GM23338 (cell line): ENCODE measurements at regions not wholly inside any gene's neighbourhood (a gene's known extent, or its start where the extent isn't known, plus 50 kb on each side); places are given as distances from the start of the nearest gene placed in this dataset.

Experiments
- CREB1 ChIP-seq: fragments of 250-450 bp; sonication (Bioruptor Pico); IDR thresholded peaks from 2 replicates; pipeline ENCODE4 v1.5.0; 2020; ENCODE audit warnings: low read depth, mild to moderate bottlenecking, moderate library complexity
- EZH2 ChIP-seq: fragments of 200-600 bp; sonication (generic); IDR thresholded peaks from one replicate; pipeline ENCODE4 v1.8.0; 2017; ENCODE audit warnings: antibody characterized with exemption, mild to moderate bottlenecking, low read depth; ENCODE audit not compliant: unreplicated experiment
- JUNB ChIP-seq: IDR thresholded peaks from one replicate; pipeline ENCODE4 v1.6.1; 2016; ENCODE audit warnings: antibody characterized with exemption; ENCODE audit not compliant: unreplicated experiment
- POLR2AphosphoS5 ChIP-seq: IDR thresholded peaks from 2 replicates; pipeline ENCODE4 v1.6.1; 2016; ENCODE audit warnings: antibody characterized with exemption, low read depth
- TF ChIP-seq, protein P1 (sequence below), 2 experiments: fragments of 200-600 bp in 1 of 2; sonication (generic) in 1 of 2; conservative IDR thresholded peaks; 2 replicates each; pipeline versions ENCODE4 v1.5.1 to v1.6.1; 2016 to 2017; ENCODE audit warnings: antibody characterized with exemption in 2 of 2, low read depth in 2 of 2, mild to moderate bottlenecking in 2 of 2, moderate library complexity in 1 of 2
- TF ChIP-seq, protein P2 (sequence below): IDR thresholded peaks from one replicate; pipeline ENCODE4 v1.6.1; 2018; ENCODE audit warnings: antibody characterized with exemption; ENCODE audit not compliant: unreplicated experiment

DNA sequence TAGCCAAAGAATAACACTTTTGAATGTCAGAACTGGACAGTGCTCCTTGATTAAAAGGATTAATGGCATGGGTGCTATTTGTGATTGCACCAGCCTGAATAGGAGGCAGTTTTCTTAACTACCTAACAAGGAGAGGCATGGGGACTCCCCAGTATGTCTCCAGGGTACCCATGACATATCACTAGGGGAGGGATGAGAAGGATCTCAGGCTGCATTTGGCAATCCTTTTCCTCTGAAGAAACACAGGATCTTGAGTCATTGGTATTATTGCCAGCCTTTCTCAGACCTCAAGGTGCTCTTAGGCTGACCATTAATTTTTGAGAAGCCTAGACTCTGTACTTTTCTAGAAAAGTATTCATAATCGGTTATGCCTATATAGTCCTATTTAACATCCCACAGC, 77.5 kb upstream of the NPVF start:
- TF ChIP-seq, protein P1, sequence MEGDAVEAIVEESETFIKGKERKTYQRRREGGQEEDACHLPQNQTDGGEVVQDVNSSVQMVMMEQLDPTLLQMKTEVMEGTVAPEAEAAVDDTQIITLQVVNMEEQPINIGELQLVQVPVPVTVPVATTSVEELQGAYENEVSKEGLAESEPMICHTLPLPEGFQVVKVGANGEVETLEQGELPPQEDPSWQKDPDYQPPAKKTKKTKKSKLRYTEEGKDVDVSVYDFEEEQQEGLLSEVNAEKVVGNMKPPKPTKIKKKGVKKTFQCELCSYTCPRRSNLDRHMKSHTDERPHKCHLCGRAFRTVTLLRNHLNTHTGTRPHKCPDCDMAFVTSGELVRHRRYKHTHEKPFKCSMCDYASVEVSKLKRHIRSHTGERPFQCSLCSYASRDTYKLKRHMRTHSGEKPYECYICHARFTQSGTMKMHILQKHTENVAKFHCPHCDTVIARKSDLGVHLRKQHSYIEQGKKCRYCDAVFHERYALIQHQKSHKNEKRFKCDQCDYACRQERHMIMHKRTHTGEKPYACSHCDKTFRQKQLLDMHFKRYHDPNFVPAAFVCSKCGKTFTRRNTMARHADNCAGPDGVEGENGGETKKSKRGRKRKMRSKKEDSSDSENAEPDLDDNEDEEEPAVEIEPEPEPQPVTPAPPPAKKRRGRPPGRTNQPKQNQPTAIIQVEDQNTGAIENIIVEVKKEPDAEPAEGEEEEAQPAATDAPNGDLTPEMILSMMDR (conservative IDR thresholded peaks at IDR 0.05; ENCODE audit: low read depth in 2 of 2) = no peak
- TF ChIP-seq EZH2 (no peak), POLR2AphosphoS5 (no peak), CREB1 (no peak), JUNB (no peak)
- TF ChIP-seq, protein P2, sequence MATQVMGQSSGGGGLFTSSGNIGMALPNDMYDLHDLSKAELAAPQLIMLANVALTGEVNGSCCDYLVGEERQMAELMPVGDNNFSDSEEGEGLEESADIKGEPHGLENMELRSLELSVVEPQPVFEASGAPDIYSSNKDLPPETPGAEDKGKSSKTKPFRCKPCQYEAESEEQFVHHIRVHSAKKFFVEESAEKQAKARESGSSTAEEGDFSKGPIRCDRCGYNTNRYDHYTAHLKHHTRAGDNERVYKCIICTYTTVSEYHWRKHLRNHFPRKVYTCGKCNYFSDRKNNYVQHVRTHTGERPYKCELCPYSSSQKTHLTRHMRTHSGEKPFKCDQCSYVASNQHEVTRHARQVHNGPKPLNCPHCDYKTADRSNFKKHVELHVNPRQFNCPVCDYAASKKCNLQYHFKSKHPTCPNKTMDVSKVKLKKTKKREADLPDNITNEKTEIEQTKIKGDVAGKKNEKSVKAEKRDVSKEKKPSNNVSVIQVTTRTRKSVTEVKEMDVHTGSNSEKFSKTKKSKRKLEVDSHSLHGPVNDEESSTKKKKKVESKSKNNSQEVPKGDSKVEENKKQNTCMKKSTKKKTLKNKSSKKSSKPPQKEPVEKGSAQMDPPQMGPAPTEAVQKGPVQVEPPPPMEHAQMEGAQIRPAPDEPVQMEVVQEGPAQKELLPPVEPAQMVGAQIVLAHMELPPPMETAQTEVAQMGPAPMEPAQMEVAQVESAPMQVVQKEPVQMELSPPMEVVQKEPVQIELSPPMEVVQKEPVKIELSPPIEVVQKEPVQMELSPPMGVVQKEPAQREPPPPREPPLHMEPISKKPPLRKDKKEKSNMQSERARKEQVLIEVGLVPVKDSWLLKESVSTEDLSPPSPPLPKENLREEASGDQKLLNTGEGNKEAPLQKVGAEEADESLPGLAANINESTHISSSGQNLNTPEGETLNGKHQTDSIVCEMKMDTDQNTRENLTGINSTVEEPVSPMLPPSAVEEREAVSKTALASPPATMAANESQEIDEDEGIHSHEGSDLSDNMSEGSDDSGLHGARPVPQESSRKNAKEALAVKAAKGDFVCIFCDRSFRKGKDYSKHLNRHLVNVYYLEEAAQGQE = no peak
